ENCODE measurements at regions not wholly inside any gene's neighbourhood (a gene's known extent, or its start where the extent isn't known, plus 50 kb on each side); places are given as distances from the start of the nearest gene placed in this dataset.
A peak's percentile ranks its signal among the peaks of the same experiment; 100 is the strongest.

- DNase-seq (ENCODE audit: low read depth, low spot score) = peak; percentile 60
Observed at GRCh38 chr13:77383097-77383496, 56.2 kb upstream of the MYCBP2 start.

DNA sequence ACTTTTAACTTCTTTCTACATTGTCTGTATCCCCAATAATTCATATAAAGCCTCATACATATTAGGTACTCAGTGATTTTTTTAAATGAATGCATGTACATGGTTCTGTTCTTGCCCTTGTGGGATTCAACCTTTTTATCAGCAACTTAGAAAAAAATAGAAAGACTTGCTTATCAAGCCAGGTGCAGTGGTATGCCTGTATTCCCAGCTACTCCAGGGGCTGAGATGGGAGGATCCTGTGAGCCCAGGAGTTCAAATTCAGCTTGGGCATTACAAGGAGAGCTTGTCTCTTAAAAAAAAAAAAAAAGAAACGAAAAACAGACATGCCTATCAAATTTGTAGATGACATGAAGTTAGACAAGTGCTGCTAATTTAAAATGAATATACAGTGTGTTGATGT is 54.2 kb upstream of the MYCBP2 start:
- DNase-seq (ENCODE audit: low read depth, low spot score) = no peak

- DNase-seq (ENCODE audit: low read depth, low spot score) = no peak
Observed at GRCh38 chr13:77379508-77379907, 52.6 kb upstream of the MYCBP2 start.

GRCh38 chr13:77378662-77379061 is 51.8 kb upstream of the MYCBP2 start:
- no peak for DNase-seq (ENCODE audit: low read depth, low spot score)

DNA sequence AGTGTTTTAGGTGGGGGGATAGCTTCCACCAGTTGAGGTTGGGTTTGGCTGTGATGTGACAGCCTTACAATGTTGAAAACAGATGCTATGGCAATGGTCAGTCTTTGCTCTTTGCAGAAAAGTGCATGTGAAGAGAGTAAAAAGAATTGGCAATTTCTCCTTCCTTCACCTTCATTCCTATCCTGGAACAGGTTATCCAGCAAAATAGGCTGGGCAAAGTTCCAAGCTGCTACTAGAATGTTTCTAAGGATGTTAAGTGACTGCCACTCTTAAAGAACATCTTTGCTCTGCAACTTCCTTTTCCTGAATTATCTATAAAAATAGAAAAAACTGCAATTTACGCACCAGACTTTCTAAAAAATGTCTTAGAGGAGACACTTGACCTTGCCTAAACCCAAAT is 50.1 kb upstream of the MYCBP2 start:
- no peak for DNase-seq (ENCODE audit: low read depth, low spot score)
